Astrocyte (in vitro differentiated cells and primary cell): ENCODE measurements at regions not wholly inside any gene's neighbourhood (a gene's known extent, or its start where the extent isn't known, plus 50 kb on each side); places are given as distances from the start of the nearest gene placed in this dataset.
"Not testable (repeated sequence)": the region's sequence is repeated elsewhere in the genome, so short reads cannot be mapped to it uniquely, and the experiment has no call there.

Source experiments
- DNase-seq: peaks from one replicate; pipeline ENCODE4 v3.0.0-alpha.2; 2010; ENCODE audit warnings: low read depth
- FAIRE-seq: peaks from 2 replicates; lab custom pipeline; 2011; peaks lifted over from hg19 to GRCh38; lab: Jason Lieb, UNC
- H2AFZ ChIP-seq: 2 replicates; pipeline ENCODE4 v1.6.0; 2012; ENCODE audit warnings: low read depth, low read length, inconsistent platforms
- H3K27ac ChIP-seq: 2 replicates; pipeline ENCODE4 v1.5.1; 2011; ENCODE audit warnings: low read depth, low read length, inconsistent platforms
- H3K27me3 ChIP-seq: 2 replicates; pipeline ENCODE4 v1.6.0; 2011; ENCODE audit warnings: low read length, inconsistent platforms; ENCODE audit not compliant: insufficient read depth
- H3K36me3 ChIP-seq: 2 replicates; pipeline ENCODE4 v1.5.1; 2011; ENCODE audit warnings: low read length, inconsistent platforms; ENCODE audit not compliant: insufficient read depth
- H3K4me1 ChIP-seq: 2 replicates; pipeline ENCODE4 v1.5.1; 2011; ENCODE audit warnings: low read length, inconsistent platforms; ENCODE audit not compliant: insufficient read depth
- H3K4me2 ChIP-seq: 2 replicates; pipeline ENCODE4 v1.6.0; 2012; ENCODE audit warnings: low read length, inconsistent platforms
- H3K4me3 ChIP-seq: 2 replicates; pipeline ENCODE4 v1.5.1; 2011; ENCODE audit warnings: low read depth, mild to moderate bottlenecking, low read length, inconsistent platforms; ENCODE audit not compliant: insufficient read depth
- H3K79me2 ChIP-seq: 2 replicates; pipeline ENCODE4 v1.6.0; 2012; ENCODE audit warnings: mild to moderate bottlenecking, low read length, inconsistent platforms; ENCODE audit not compliant: insufficient read depth
- H3K9ac ChIP-seq: 2 replicates; pipeline ENCODE4 v1.6.0; 2012; ENCODE audit warnings: mild to moderate bottlenecking, low read length, inconsistent platforms
- H3K9me3 ChIP-seq: 2 replicates; pipeline ENCODE4 v1.5.1; 2012; ENCODE audit warnings: low read depth, mild to moderate bottlenecking, low read length, inconsistent platforms; ENCODE audit not compliant: insufficient read depth
- H4K20me1 ChIP-seq: 2 replicates; pipeline ENCODE4 v1.6.0; 2012; ENCODE audit warnings: low read length, inconsistent platforms; ENCODE audit not compliant: insufficient read depth
- H3K27ac Mint-ChIP-seq: one replicate; pipeline ENCODE4 v1.8.0; 2021; ENCODE audit warnings: mild to moderate bottlenecking, mixed read lengths; ENCODE audit not compliant: unreplicated experiment
- H3K27me3 Mint-ChIP-seq: one replicate; pipeline ENCODE4 v1.8.0; 2021; ENCODE audit warnings: low read depth, mixed read lengths; ENCODE audit not compliant: unreplicated experiment
- H3K36me3 Mint-ChIP-seq: one replicate; pipeline ENCODE4 v1.8.0; 2021; ENCODE audit warnings: low read depth, mixed read lengths; ENCODE audit not compliant: unreplicated experiment
- H3K4me1 Mint-ChIP-seq: one replicate; pipeline ENCODE4 v1.8.0; 2021; ENCODE audit warnings: low read depth, mixed read lengths; ENCODE audit not compliant: unreplicated experiment
- H3K4me3 Mint-ChIP-seq: one replicate; pipeline ENCODE4 v1.8.0; 2021; ENCODE audit warnings: mild to moderate bottlenecking, moderate library complexity, mixed read lengths; ENCODE audit not compliant: unreplicated experiment
- H3K9me3 Mint-ChIP-seq: one replicate; pipeline ENCODE4 v1.8.0; 2021; ENCODE audit warnings: mild to moderate bottlenecking, mixed read lengths; ENCODE audit not compliant: unreplicated experiment
- CTCF ChIP-seq: IDR thresholded peaks from 2 replicates; pipeline ENCODE4 v1.5.1; 2011; ENCODE audit warnings: low read depth, mild to moderate bottlenecking, inconsistent platforms, low read length, moderate library complexity; ENCODE audit not compliant: insufficient read depth
- EZH2 ChIP-seq: IDR thresholded peaks from 2 replicates; pipeline ENCODE4 v1.6.1; 2012; ENCODE audit warnings: mild to moderate bottlenecking, low read length, inconsistent platforms; ENCODE audit not compliant: insufficient read depth

GRCh38 chr9:28147923-28148597, 574.8 kb upstream of the C9orf72 start:
- FAIRE-seq, H4K20me1 ChIP-seq, H3K27me3 Mint-ChIP-seq, H3K4me3 Mint-ChIP-seq, H3K27me3 ChIP-seq, H2AFZ ChIP-seq, H3K27ac ChIP-seq, H3K36me3 Mint-ChIP-seq, DNase-seq, H3K4me1 Mint-ChIP-seq, H3K79me2 ChIP-seq, H3K9me3 Mint-ChIP-seq, H3K27ac Mint-ChIP-seq, H3K9me3 ChIP-seq, H3K36me3 ChIP-seq, H3K4me2 ChIP-seq, H3K4me3 ChIP-seq, H3K4me1 ChIP-seq, H3K9ac ChIP-seq: not testable (repeated sequence)

GRCh38 chr9:28149361-28150050, 576.2 kb upstream of the C9orf72 start:
- not testable (repeated sequence) for H2AFZ ChIP-seq, H3K9ac ChIP-seq, H3K4me2 ChIP-seq, H3K27me3 ChIP-seq, H3K4me3 ChIP-seq, H3K9me3 ChIP-seq, H3K4me1 ChIP-seq, H3K36me3 Mint-ChIP-seq, H3K79me2 ChIP-seq, H4K20me1 ChIP-seq, H3K27me3 Mint-ChIP-seq, FAIRE-seq, H3K27ac ChIP-seq, H3K4me3 Mint-ChIP-seq, DNase-seq, H3K36me3 ChIP-seq, H3K9me3 Mint-ChIP-seq, H3K27ac Mint-ChIP-seq, H3K4me1 Mint-ChIP-seq

GRCh38 chr9:28155067-28155466, 581.8 kb upstream of the C9orf72 start:
- peaks cover 7% of the 10 kb centered on the region for H3K9me3 Mint-ChIP-seq
- DNase-seq: no peak
- Histone ChIP-seq H3K4me1 (no peaks in the 10 kb centered on the region), H3K9me3 (no peaks in the 10 kb centered on the region), H3K27ac (no peak overlapping the region), H3K36me3 (no peaks in the 10 kb centered on the region), H4K20me1 (no peaks in the 10 kb centered on the region), H2AFZ (no peak overlapping the region), H3K27me3 (no peaks in the 10 kb centered on the region), H3K9ac (no peak overlapping the region), H3K4me3 (no peak overlapping the region), H3K4me2 (no peak overlapping the region), H3K79me2 (no peaks in the 10 kb centered on the region)
- no peak overlapping the region for H3K4me3 Mint-ChIP-seq
- no peaks in the 10 kb centered on the region for H3K36me3 Mint-ChIP-seq
- H3K27me3 Mint-ChIP-seq: no peaks in the 10 kb centered on the region
- peak overlapping the region; percentile 9 for H3K27ac Mint-ChIP-seq
- no peak for TF ChIP-seq EZH2
- no peak for TF ChIP-seq CTCF
- peaks cover 7% of the 10 kb centered on the region for H3K4me1 Mint-ChIP-seq
- FAIRE-seq: no peak
